ENCODE measurements at regions not wholly inside any gene's neighbourhood (a gene's known extent, or its start where the extent isn't known, plus 50 kb on each side); places are given as distances from the start of the nearest gene placed in this dataset.
"Not testable (repeated sequence)": the region's sequence is repeated elsewhere in the genome, so short reads cannot be mapped to it uniquely, and the experiment has no call there.

GRCh38 chr6:144485531-144485930 lies 200.4 kb downstream of the UTRN start:
- no peak overlapping the region for H3K4me3 ChIP-seq

GRCh38 chr6:144488590-144488989 lies 203.5 kb downstream of the UTRN start:
- Histone ChIP-seq H3K4me3 (no peak overlapping the region), H3K9me3 (no peaks in the 10 kb centered on the region), H3K27me3 (no peaks in the 10 kb centered on the region), H3K27ac (no peak overlapping the region), H3K36me3 (peaks cover 0 to 97% of the 10 kb centered on the region in 2 donors), H3K4me1 (no peaks in the 10 kb centered on the region)
- intact Hi-C loops (cut with DNase I): no loop called here
- DNase-seq: no peak
- TF ChIP-seq CTCF (IDR thresholded peaks at IDR 0.05): no peak
- ATAC-seq: peak; percentile 88

More at GRCh38 chr6:144485531-144485930, 200.4 kb downstream of the UTRN start:
- intact Hi-C loops (cut with DNase I): no loop called here
- H3K4me1 ChIP-seq: peaks cover 6 to 8% of the 10 kb centered on the region in 2 donors
- H3K27me3 ChIP-seq: no peaks in the 10 kb centered on the region
- H3K9me3 ChIP-seq: no peaks in the 10 kb centered on the region
- ATAC-seq: no peak
- no peak for TF ChIP-seq CTCF (IDR thresholded peaks at IDR 0.05)
- no peak overlapping the region for H3K27ac ChIP-seq
- H3K36me3 ChIP-seq: peaks cover 0 to 81% of the 10 kb centered on the region in 2 donors
- DNase-seq: no peak

- Histone ChIP-seq H3K4me1 (no peaks in the 10 kb centered on the region), H3K36me3 (peaks cover 0 to 90% of the 10 kb centered on the region in 2 donors), H3K4me3 (no peak overlapping the region), H3K9me3 (no peaks in the 10 kb centered on the region), H3K27me3 (no peaks in the 10 kb centered on the region), H3K27ac (no peak overlapping the region)
- intact Hi-C loops (cut with DNase I): no loop called here
- DNase-seq (no peak), ATAC-seq (no peak)
- TF ChIP-seq CTCF (IDR thresholded peaks at IDR 0.05): no peak
Observed at GRCh38 chr6:144493035-144493910, 208.1 kb downstream of the UTRN start.

GRCh38 chr6:144495076-144495475 lies 209.9 kb downstream of the UTRN start:
- H3K27me3 ChIP-seq; H3K4me3 ChIP-seq; H3K4me1 ChIP-seq; H3K27ac ChIP-seq; intact Hi-C loops (cut with DNase I); ATAC-seq; H3K9me3 ChIP-seq: not testable (repeated sequence)
- DNase-seq: peak in 1 of 4 donors; percentile 68
- H3K36me3 ChIP-seq: peaks cover 0 to 87% of the 10 kb centered on the region in 2 donors

GRCh38 chr6:144497650-144498049 lies 212.5 kb downstream of the UTRN start:
- H3K27ac ChIP-seq: no peak overlapping the region
- intact Hi-C loops (cut with DNase I): no loop called here
- no peaks in the 10 kb centered on the region for H3K4me1 ChIP-seq
- ATAC-seq: peak; percentile 35
- peaks cover 0 to 76% of the 10 kb centered on the region in 2 donors for H3K36me3 ChIP-seq
- no peak for TF ChIP-seq CTCF (IDR thresholded peaks at IDR 0.05)
- no peak for DNase-seq
- H3K4me3 ChIP-seq: no peak overlapping the region
- no peaks in the 10 kb centered on the region for H3K27me3 ChIP-seq
- H3K9me3 ChIP-seq: no peaks in the 10 kb centered on the region
